Activated T-helper 2 cell treated with anti-CD3 and anti-CD28 coated beads, Interferon-gamma antibody, Interleukin-2, Interleukin-4, amounts not matched to agents 10 μg/mL and 5 μg/mL and 100 μg/mL, durations not matched to agents 14 hours and 24 hours and 36 hours (primary cell): ENCODE measurements at regions not wholly inside any gene's neighbourhood (a gene's known extent, or its start where the extent isn't known, plus 50 kb on each side); places are given as distances from the start of the nearest gene placed in this dataset.

Experiments
- DNase-seq: peaks from one replicate; pipeline ENCODE4 v3.0.0; 2021; ENCODE audit warnings: low spot score
- H3K27ac Mint-ChIP-seq: one replicate; pipeline ENCODE4 v1.8.0; 2021; ENCODE audit warnings: mixed read lengths
- H3K27me3 Mint-ChIP-seq: one replicate; pipeline ENCODE4 v1.8.0; 2021; ENCODE audit warnings: low read depth, mixed read lengths
- H3K36me3 Mint-ChIP-seq: one replicate; pipeline ENCODE4 v1.8.0; 2021; ENCODE audit warnings: low read depth, mixed read lengths
- H3K4me1 Mint-ChIP-seq: one replicate; pipeline ENCODE4 v1.8.0; 2021; ENCODE audit warnings: low read depth, mixed read lengths
- H3K4me3 Mint-ChIP-seq: one replicate; pipeline ENCODE4 v1.8.0; 2021; ENCODE audit warnings: low read depth, mild to moderate bottlenecking, moderate library complexity, mixed read lengths
- H3K9me3 Mint-ChIP-seq: one replicate; pipeline ENCODE4 v1.8.0; 2021; ENCODE audit warnings: mixed read lengths
- intact Hi-C: fragments of 100-400 bp; cut with micrococcal nuclease; formaldehyde crosslinking; loops from one replicate; pipeline ENCODE4 v1.15.1; 2023

DNA sequence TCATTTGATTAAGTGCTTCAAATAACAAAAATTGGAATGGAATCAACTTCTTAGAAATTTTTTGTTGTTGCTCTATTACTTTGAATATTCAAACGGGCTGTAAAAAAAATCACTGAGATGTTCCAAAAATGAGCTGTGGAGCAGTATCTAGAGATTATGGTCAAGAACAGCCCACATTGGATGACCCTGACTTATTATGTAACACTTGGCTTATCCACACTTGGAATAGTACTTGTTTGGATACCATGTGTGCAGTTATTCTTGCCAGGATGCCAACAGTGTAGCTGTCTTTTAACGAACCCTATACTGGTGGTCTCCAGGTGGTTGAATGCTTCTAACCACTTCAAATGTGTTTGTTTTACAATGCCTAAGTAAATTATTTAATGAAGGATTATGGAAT, 64.9 kb upstream of the CAMK2D start:
- no peak for DNase-seq
- Mint-ChIP-seq H3K4me1 (peaks cover 42% of the 10 kb centered on the region), H3K36me3 (no peaks in the 10 kb centered on the region), H3K9me3 (no peaks in the 10 kb centered on the region), H3K27me3 (peaks cover 12% of the 10 kb centered on the region), H3K4me3 (no peak overlapping the region), H3K27ac (no peak overlapping the region)
- intact Hi-C loops: loop anchor here (5.0 kb wide), 1 partner anchor 46 kb away; no protein-coding TSS in a partner anchor

DNA sequence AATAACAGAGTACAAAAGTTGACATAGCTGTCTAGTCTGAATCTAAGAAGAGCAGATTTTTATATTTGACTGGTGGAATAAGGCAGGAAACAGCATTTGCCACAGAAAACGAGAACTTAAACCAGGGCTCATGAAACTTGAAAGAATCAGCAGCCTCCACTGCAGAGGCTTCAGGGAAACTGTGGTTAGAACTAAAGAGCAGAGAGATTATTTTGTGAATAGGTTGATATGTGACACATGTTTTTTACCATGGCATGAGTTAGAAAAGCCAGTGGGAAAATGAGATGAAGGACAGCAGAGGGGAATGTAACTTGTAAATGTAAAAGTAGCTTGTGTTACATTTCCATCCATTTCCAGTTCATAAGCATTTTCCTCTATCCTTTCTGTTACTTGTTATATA, 63.7 kb upstream of the CAMK2D start:
- H3K27ac Mint-ChIP-seq: peak overlapping the region; percentile 44
- no peak overlapping the region for H3K4me3 Mint-ChIP-seq
- intact Hi-C loops: loop anchor here (1.0 to 5.0 kb wide), 2 partner anchors 47 to 63 kb away; no protein-coding TSS in a partner anchor
- no peaks in the 10 kb centered on the region for H3K9me3 Mint-ChIP-seq
- H3K27me3 Mint-ChIP-seq: peaks cover 12% of the 10 kb centered on the region
- H3K4me1 Mint-ChIP-seq: peaks cover 42% of the 10 kb centered on the region
- H3K36me3 Mint-ChIP-seq: no peaks in the 10 kb centered on the region
- DNase-seq: no peak

DNA sequence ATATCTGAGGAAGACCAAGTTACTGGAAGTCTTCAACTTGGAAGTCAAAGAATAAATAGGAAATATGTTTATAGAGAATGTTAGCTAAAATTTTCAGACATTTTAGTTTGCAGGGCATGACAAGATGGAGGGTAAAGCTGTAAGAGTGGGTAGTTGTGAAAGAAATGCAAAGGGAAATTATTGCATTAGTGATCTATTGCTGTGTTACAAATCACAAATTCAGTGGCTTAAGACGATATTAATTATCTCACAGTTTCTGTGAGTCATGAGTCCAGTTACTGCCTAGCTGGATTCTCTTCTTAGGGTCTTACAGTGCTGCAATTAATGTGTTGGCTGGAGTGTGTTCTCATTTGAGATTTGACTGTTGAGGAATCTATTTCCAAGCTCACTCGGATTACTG, 62.9 kb upstream of the CAMK2D start:
- Mint-ChIP-seq H3K27me3 (peaks cover 10% of the 10 kb centered on the region), H3K36me3 (no peaks in the 10 kb centered on the region), H3K4me1 (peaks cover 42% of the 10 kb centered on the region), H3K9me3 (no peaks in the 10 kb centered on the region), H3K4me3 (no peak overlapping the region), H3K27ac (no peak overlapping the region)
- DNase-seq: no peak
- intact Hi-C loops: no loop called here

DNA sequence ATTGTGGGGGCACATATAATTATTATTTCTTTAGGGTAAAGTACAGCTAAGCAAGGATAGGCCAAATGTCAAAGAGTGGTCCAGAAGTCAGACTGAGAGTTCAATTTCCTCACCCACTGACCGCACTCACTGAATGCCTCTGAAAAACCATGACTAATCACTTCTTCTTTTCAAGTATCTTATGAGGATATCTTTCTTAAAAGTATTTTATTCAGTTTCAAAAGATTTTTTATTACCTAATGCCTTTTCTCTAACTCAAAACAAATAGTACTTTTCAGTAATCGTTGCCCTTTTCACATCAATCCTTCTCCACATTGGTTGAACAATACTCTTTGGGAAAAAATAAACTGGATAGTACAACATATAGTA, 61.7 kb upstream of the CAMK2D start:
- H3K9me3 Mint-ChIP-seq: no peaks in the 10 kb centered on the region
- H3K4me1 Mint-ChIP-seq: peaks cover 42% of the 10 kb centered on the region
- H3K4me3 Mint-ChIP-seq: no peak overlapping the region
- intact Hi-C loops: loop anchor here (2.0 kb wide), 5 partner anchors 140 to 676 kb away; no protein-coding TSS in a partner anchor
- no peaks in the 10 kb centered on the region for H3K36me3 Mint-ChIP-seq
- no peak for DNase-seq
- peaks cover 6% of the 10 kb centered on the region for H3K27me3 Mint-ChIP-seq
- no peak overlapping the region for H3K27ac Mint-ChIP-seq

DNA sequence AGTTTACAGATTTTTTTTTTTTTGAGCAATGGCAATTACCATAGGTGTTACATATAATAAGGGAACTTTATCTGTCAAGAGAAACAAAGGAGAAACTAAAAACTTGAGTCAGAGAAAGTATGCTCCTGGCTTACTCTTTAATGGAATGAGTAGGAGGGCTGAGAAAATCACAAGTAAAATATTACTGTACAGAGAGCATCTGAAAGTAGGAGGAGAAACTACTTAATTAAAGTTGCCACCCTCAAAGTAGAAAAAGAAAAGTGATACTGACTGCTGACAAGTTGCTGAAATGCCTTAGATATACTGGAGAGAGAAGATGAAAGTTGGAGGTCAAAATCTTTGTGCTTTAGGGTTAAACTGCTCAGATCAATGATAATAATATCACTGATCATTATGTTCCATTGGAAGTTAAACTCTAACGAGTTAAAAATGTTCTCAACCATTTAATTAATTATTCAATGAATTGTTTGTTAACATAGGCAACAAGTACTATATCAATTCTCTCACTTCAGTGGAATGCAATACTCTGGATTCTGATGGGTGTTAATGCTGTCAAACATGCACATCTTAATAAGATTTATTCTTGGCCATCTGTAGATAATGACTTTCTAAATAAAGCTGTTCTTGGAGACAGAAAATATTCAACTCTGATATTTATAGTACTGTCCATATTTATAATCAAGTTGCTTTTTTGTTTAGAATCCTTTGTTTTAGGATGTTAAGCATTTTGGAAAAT, 61.2 kb upstream of the CAMK2D start:
- peak overlapping the region; percentile 18 for H3K27ac Mint-ChIP-seq
- intact Hi-C loops: loop anchor here (2.0 kb wide), 5 partner anchors 140 to 676 kb away; no protein-coding TSS in a partner anchor
- DNase-seq: no peak
- H3K9me3 Mint-ChIP-seq: no peaks in the 10 kb centered on the region
- no peak overlapping the region for H3K4me3 Mint-ChIP-seq
- H3K36me3 Mint-ChIP-seq: no peaks in the 10 kb centered on the region
- H3K4me1 Mint-ChIP-seq: peaks cover 42% of the 10 kb centered on the region
- peaks cover 6% of the 10 kb centered on the region for H3K27me3 Mint-ChIP-seq

DNA sequence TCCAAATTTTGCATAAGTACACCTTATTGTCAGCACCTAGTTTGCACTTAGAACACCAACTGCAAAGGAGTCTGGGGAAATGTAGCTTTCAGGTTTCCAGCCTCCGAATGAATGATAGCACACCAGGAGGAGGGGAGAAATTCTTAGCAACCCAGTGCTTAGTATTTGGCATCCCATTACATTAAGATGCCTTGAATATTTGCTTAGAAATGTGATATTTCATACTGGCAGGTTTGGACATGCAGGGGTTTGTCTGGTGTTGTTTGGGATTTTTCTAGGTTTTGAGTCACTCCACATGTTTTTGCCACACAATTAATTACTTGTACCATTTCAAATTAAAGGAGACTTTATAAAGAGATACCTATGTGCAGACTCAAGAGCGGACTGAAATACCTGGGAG, 60.3 kb upstream of the CAMK2D start:
- intact Hi-C loops: loop anchor here (2.0 kb wide), 5 partner anchors 139 to 675 kb away; no protein-coding TSS in a partner anchor
- no peaks in the 10 kb centered on the region for H3K9me3 Mint-ChIP-seq
- H3K4me1 Mint-ChIP-seq: peaks cover 42% of the 10 kb centered on the region
- peaks cover 2% of the 10 kb centered on the region for H3K27me3 Mint-ChIP-seq
- DNase-seq: no peak
- H3K4me3 Mint-ChIP-seq: no peak overlapping the region
- no peak overlapping the region for H3K27ac Mint-ChIP-seq
- H3K36me3 Mint-ChIP-seq: no peaks in the 10 kb centered on the region

DNA sequence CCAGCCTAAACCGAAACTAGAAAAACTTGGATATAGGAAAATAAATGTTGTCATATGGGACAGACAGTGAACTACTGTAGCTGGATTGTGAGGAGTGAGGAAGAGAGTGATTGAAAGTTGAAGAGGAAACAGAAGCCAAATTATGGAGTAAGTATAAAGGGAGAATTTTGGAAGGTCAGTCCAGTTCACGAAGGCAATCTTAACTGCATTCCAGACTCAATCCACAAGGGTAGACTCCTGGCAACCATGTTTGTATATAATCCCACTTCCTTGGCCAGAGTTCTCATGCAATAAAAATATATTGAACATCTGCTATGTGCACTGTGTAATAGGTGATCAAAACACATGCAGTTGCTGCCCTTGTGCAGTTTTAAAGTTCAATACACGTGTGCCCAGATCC, 58.6 kb upstream of the CAMK2D start:
- H3K4me3 Mint-ChIP-seq: no peak overlapping the region
- H3K9me3 Mint-ChIP-seq: no peaks in the 10 kb centered on the region
- intact Hi-C loops: no loop called here
- H3K36me3 Mint-ChIP-seq: no peaks in the 10 kb centered on the region
- H3K27ac Mint-ChIP-seq: no peak overlapping the region
- H3K27me3 Mint-ChIP-seq: no peaks in the 10 kb centered on the region
- H3K4me1 Mint-ChIP-seq: peaks cover 34% of the 10 kb centered on the region
- DNase-seq: no peak

DNA sequence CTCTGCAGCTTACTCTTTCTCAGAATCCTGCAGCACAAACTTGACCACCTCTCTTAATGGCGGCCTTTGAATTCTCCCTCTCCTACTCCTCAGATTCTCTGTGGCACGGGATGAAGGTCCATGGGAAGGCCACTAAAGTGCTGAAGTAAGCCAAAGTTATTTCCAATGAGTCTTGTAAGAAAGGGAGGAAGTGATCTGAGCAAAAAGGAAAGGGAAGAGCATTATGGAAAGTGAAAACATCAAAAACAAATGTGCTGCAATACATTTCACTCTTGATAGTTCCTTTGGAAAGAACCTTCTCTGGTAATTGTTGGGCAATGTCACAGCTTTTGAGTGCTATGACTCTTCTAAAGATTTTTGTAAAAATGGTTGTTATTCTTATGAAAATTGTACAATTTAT, 54.3 kb upstream of the CAMK2D start:
- no peaks in the 10 kb centered on the region for H3K4me1 Mint-ChIP-seq
- peaks cover 7% of the 10 kb centered on the region for H3K27me3 Mint-ChIP-seq
- intact Hi-C loops: no loop called here
- H3K9me3 Mint-ChIP-seq: no peaks in the 10 kb centered on the region
- H3K27ac Mint-ChIP-seq: no peak overlapping the region
- no peaks in the 10 kb centered on the region for H3K36me3 Mint-ChIP-seq
- no peak for DNase-seq
- no peak overlapping the region for H3K4me3 Mint-ChIP-seq

DNA sequence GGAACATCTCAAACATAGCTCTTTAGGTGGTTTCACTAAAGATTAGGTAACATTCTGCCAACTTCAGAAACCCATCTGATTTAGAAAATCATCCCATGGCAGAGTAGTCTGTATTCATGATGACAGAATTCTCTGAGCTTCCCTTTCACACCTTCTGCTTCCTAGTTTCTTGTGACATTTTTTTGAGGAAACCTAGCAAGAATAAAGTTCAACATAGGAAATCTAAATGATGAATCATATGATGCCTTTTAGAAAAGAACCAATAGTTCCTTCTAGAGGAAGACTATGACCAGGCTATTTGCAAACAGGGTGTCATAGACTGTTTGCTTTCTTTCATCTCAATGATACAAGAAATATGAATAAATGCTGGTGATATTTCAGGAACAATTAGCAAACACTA, 49.8 kb upstream of the CAMK2D start:
- Mint-ChIP-seq H3K4me3 (no peak overlapping the region), H3K4me1 (no peaks in the 10 kb centered on the region), H3K27me3 (peaks cover 7% of the 10 kb centered on the region), H3K36me3 (no peaks in the 10 kb centered on the region), H3K9me3 (no peaks in the 10 kb centered on the region), H3K27ac (no peak overlapping the region)
- intact Hi-C loops: no loop called here
- no peak for DNase-seq
